SU-DHL-6 (cell line): ENCODE measurements at regions not wholly inside any gene's neighbourhood (a gene's known extent, or its start where the extent isn't known, plus 50 kb on each side); places are given as distances from the start of the nearest gene placed in this dataset.

Source experiments
- EZH2phosphoT487 ChIP-seq: fragments of 200-600 bp; sonication (generic), shearing (Covaris generic); conservative IDR thresholded peaks from 2 replicates; pipeline ENCODE4 v1.6.1; 2018; ENCODE audit warnings: mild to moderate bottlenecking, antibody characterized with exemption, low read length, moderate library complexity, mixed read lengths
- TF ChIP-seq, protein P1 (sequence below): fragments of 200-600 bp; sonication (generic); IDR thresholded peaks from one replicate; pipeline ENCODE4 v1.5.1; 2017; ENCODE audit warnings: antibody characterized with exemption, mild to moderate bottlenecking, low read length, moderate library complexity; ENCODE audit not compliant: insufficient read depth, poor library complexity, severe bottlenecking

DNA sequence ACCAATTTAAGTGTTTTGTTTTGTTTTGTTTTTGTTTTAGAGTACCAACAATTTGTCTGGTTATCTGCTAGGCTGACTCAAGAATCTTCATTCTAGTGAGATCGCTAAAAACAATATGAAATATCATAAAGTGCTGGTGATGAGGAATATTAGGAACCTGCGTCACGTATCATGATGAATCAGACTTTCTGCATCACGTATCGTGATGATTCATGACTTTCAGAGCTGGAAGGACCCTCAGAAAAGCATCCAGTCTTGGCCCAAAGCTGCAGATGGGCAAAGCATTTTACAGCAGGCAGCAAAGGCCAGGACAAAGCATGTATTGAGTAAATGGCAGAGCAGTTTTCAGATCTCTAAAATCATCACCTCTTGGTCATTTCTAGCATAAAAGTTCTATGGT, 278.0 kb upstream of the BOD1L1 start:
- TF ChIP-seq, protein P1, sequence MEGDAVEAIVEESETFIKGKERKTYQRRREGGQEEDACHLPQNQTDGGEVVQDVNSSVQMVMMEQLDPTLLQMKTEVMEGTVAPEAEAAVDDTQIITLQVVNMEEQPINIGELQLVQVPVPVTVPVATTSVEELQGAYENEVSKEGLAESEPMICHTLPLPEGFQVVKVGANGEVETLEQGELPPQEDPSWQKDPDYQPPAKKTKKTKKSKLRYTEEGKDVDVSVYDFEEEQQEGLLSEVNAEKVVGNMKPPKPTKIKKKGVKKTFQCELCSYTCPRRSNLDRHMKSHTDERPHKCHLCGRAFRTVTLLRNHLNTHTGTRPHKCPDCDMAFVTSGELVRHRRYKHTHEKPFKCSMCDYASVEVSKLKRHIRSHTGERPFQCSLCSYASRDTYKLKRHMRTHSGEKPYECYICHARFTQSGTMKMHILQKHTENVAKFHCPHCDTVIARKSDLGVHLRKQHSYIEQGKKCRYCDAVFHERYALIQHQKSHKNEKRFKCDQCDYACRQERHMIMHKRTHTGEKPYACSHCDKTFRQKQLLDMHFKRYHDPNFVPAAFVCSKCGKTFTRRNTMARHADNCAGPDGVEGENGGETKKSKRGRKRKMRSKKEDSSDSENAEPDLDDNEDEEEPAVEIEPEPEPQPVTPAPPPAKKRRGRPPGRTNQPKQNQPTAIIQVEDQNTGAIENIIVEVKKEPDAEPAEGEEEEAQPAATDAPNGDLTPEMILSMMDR, result no peak
- TF ChIP-seq EZH2phosphoT487, result no peak
